BLaER1 treated with 17β-estradiol and CSF1 and Interleukin-3, amounts not matched to agents 10 nM and 100 nM (cell line): ENCODE measurements at regions not wholly inside any gene's neighbourhood (a gene's known extent, or its start where the extent isn't known, plus 50 kb on each side); places are given as distances from the start of the nearest gene placed in this dataset.

Experiments used
- H3K27ac ChIP-seq, 11 experiments: shearing (Covaris generic); formaldehyde crosslinking; 2 replicates each; pipeline ENCODE4 v1.8.1; 2022
- H3K27me3 ChIP-seq, 11 experiments: shearing (Covaris generic); formaldehyde crosslinking; 2 replicates each; pipeline ENCODE4 v1.8.1; 2022
- H3K36me3 ChIP-seq, 11 experiments: shearing (Covaris generic); formaldehyde crosslinking; 2 replicates each; pipeline ENCODE4 v1.8.1; 2022
- H3K4me1 ChIP-seq, 10 experiments: shearing (Covaris generic); formaldehyde crosslinking; 2 replicates each; pipeline ENCODE4 v1.8.1; 2022
- H3K4me2 ChIP-seq, 11 experiments: shearing (Covaris generic); formaldehyde crosslinking; 2 replicates each; pipeline ENCODE4 v1.8.1; 2022
- H3K4me3 ChIP-seq, 10 experiments: shearing (Covaris generic); formaldehyde crosslinking; 2 replicates each; pipeline ENCODE4 v1.8.1; 2022
- H3K9ac ChIP-seq, 11 experiments: shearing (Covaris generic); formaldehyde crosslinking; 2 replicates each; pipeline ENCODE4 v1.8.1; 2022
- H3K9me3 ChIP-seq, 11 experiments: shearing (Covaris generic); formaldehyde crosslinking; replicated peaks in 1 of 11; 2 replicates each; pipeline ENCODE4 v1.8.1; 2022
- H4K20me1 ChIP-seq, 11 experiments: shearing (Covaris generic); formaldehyde crosslinking; 2 replicates each; pipeline ENCODE4 v1.8.1; 2022
- Cebpa-rat ChIP-seq, 11 experiments: shearing (Covaris generic); IDR thresholded peaks; 2 replicates each; pipeline ENCODE4 v1.8.1; 2022

DNA sequence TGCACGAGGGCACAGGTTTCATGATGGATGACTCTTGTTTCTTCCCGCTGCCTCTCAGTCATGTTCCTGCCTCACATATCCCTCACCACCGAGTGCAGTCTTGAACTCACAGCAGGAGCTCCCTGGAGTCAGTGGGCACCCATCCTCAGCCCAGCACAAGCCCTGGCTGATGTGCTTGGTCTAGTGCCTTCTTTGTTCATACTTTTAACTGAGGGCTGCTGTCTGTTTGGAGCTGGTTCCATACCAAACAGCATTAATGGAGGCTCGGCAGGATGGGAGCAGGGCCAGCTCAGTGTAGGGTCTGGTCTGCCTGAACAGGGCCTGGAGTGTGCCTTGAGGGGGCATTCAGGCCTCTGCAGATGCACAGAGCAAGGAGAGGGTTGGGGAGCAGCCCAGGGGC lies 54.5 kb upstream of the GLI2 start:
- H3K27me3 ChIP-seq: peaks cover 9 to 21% (median 14%) of the 10 kb centered on the region in 11 experiments; a peak in 17 of 22 replicates
- H3K36me3 ChIP-seq: no peaks in the 10 kb centered on the region
- 0 out of 22 replicates have a peak, but pooled peaks cover 0 to 8% (median 0%) of the 10 kb centered on the region in 11 experiments for H4K20me1 ChIP-seq
- no peaks in the 10 kb centered on the region for H3K9me3 ChIP-seq
- no peak for TF ChIP-seq Cebpa-rat (IDR thresholded peaks at IDR 0.05)
- H3K4me3 ChIP-seq: no peak overlapping the region
- H3K4me2 ChIP-seq: no peak overlapping the region
- H3K9ac ChIP-seq: no peak overlapping the region
- H3K4me1 ChIP-seq: peaks cover 7 to 25% (median 20%) of the 10 kb centered on the region in 10 experiments
- H3K27ac ChIP-seq: no peak overlapping the region

DNA sequence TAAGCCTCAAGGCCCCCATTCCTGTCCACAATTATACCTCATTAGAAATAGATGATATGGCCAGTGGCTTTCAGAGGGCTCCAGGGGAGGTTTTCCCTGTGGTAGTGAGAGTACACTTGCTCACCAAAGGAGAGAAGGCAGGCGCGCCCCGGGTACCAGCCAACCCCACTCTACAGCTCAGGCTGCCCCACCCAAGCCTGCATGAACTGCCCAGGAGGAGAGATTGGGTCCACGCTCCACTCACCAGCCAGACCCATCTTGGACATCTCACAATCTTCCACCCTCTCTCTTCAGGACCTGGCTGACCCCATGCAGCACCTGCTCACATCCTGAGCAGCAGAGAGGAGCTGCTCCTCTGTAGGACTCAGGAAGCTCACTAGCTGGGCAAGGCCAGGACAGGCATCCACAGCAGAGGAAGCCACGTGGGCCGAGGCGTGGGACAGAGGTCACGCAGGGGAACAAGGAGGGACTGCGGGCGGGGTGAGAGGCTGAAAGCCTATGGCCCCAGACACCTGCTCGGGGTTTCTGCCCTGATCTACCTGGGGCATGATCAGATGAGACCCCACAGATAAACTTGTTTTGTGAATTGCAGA lies 53.9 kb upstream of the GLI2 start:
- Histone ChIP-seq H3K4me1 (peaks cover 7 to 25% (median 20%) of the 10 kb centered on the region in 10 experiments), H3K9ac (no peak overlapping the region), H3K36me3 (no peaks in the 10 kb centered on the region), H4K20me1 (0 out of 22 replicates have a peak, but pooled peaks cover 0 to 8% (median 0%) of the 10 kb centered on the region in 11 experiments), H3K9me3 (no peaks in the 10 kb centered on the region), H3K4me2 (no peak overlapping the region), H3K27me3 (peaks cover 9 to 18% (median 11%) of the 10 kb centered on the region in 11 experiments; a peak in 17 of 22 replicates), H3K27ac (no peak overlapping the region), H3K4me3 (no peak overlapping the region)
- no peak for TF ChIP-seq Cebpa-rat (IDR thresholded peaks at IDR 0.05)

DNA sequence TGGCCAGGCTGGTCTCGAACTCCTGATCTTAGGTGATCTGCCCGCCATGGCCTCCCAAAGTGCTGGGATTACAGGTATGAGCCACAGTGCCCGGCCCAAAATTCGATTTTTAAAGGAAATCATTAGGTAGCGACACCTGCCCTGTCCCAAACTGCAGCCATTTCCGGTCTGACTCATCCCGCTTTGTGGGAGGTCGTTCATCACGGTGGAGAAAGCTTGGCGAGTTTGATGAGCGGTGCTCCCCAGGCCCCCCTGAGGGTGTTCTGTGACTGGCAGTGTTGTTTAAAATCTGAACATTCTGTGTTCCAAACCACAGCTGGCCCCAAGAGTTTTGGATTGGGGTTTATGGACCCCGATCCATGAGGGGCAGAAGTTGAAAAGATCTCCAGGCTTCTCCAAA lies 53.0 kb upstream of the GLI2 start:
- peaks cover 7 to 25% (median 20%) of the 10 kb centered on the region in 10 experiments for H3K4me1 ChIP-seq
- H3K4me3 ChIP-seq: no peak overlapping the region
- peaks cover 1 to 10% (median 3%) of the 10 kb centered on the region in 11 experiments; a peak in 11 of 22 replicates for H3K27me3 ChIP-seq
- H3K27ac ChIP-seq: no peak overlapping the region
- TF ChIP-seq Cebpa-rat (IDR thresholded peaks at IDR 0.05): no peak
- H3K9me3 ChIP-seq: peaks cover 0 to 6% (median 0%) of the 10 kb centered on the region in 11 experiments; a peak in 1 of 22 replicates
- H3K9ac ChIP-seq: no peak overlapping the region
- 0 out of 22 replicates have a peak, but pooled peaks cover 0 to 8% (median 0%) of the 10 kb centered on the region in 11 experiments for H4K20me1 ChIP-seq
- H3K36me3 ChIP-seq: no peaks in the 10 kb centered on the region
- H3K4me2 ChIP-seq: no peak overlapping the region

- TF ChIP-seq Cebpa-rat (IDR thresholded peaks at IDR 0.05): no peak
- no peak overlapping the region for H3K4me3 ChIP-seq
- peaks cover 0 to 6% (median 0%) of the 10 kb centered on the region in 11 experiments; a peak in 1 of 22 replicates for H3K9me3 ChIP-seq
Observed at GRCh38 chr2:120683081-120683480, 52.6 kb upstream of the GLI2 start.

GRCh38 chr2:120683701-120684100 lies 52.0 kb upstream of the GLI2 start:
- Histone ChIP-seq H4K20me1 (0 out of 22 replicates have a peak, but pooled peaks cover 0 to 8% (median 0%) of the 10 kb centered on the region in 11 experiments), H3K4me2 (no peak overlapping the region), H3K9ac (no peak overlapping the region), H3K27me3 (peaks cover 0 to 5% (median 0%) of the 10 kb centered on the region in 11 experiments; a peak in 1 of 22 replicates), H3K4me3 (no peak overlapping the region), H3K27ac (no peak overlapping the region), H3K4me1 (peaks cover 7 to 18% (median 15%) of the 10 kb centered on the region in 10 experiments), H3K36me3 (no peaks in the 10 kb centered on the region), H3K9me3 (peaks cover 0 to 6% (median 0%) of the 10 kb centered on the region in 11 experiments; a peak in 1 of 22 replicates)
- TF ChIP-seq Cebpa-rat (IDR thresholded peaks at IDR 0.05): no peak

More at GRCh38 chr2:120683081-120683480, 52.6 kb upstream of the GLI2 start:
- no peak overlapping the region for H3K27ac ChIP-seq
- H3K9ac ChIP-seq: no peak overlapping the region
- no peak overlapping the region for H3K4me2 ChIP-seq
- H4K20me1 ChIP-seq: 0 out of 22 replicates have a peak, but pooled peaks cover 0 to 8% (median 0%) of the 10 kb centered on the region in 11 experiments
- peaks cover 7 to 25% (median 20%) of the 10 kb centered on the region in 10 experiments for H3K4me1 ChIP-seq
- no peaks in the 10 kb centered on the region for H3K36me3 ChIP-seq
- H3K27me3 ChIP-seq: peaks cover 0 to 5% (median 0%) of the 10 kb centered on the region in 11 experiments; a peak in 3 of 22 replicates

GRCh38 chr2:120684289-120685065 lies 51.2 kb upstream of the GLI2 start:
- no peaks in the 10 kb centered on the region for H3K36me3 ChIP-seq
- no peak overlapping the region for H3K4me3 ChIP-seq
- no peak for TF ChIP-seq Cebpa-rat (IDR thresholded peaks at IDR 0.05)
- no peak overlapping the region for H3K27ac ChIP-seq
- 0 out of 22 replicates have a peak, but pooled peaks cover 0 to 7% (median 0%) of the 10 kb centered on the region in 11 experiments for H4K20me1 ChIP-seq
- H3K4me2 ChIP-seq: no peak overlapping the region
- H3K9ac ChIP-seq: no peak overlapping the region
- peaks cover under 1 to 11% (median 7%) of the 10 kb centered on the region in 10 experiments; a peak in 16 of 20 replicates for H3K4me1 ChIP-seq
- H3K27me3 ChIP-seq: peaks cover 0 to 5% (median 0%) of the 10 kb centered on the region in 11 experiments; a peak in 1 of 22 replicates
- peaks cover 0 to 6% (median 0%) of the 10 kb centered on the region in 11 experiments; a peak in 1 of 22 replicates for H3K9me3 ChIP-seq

DNA sequence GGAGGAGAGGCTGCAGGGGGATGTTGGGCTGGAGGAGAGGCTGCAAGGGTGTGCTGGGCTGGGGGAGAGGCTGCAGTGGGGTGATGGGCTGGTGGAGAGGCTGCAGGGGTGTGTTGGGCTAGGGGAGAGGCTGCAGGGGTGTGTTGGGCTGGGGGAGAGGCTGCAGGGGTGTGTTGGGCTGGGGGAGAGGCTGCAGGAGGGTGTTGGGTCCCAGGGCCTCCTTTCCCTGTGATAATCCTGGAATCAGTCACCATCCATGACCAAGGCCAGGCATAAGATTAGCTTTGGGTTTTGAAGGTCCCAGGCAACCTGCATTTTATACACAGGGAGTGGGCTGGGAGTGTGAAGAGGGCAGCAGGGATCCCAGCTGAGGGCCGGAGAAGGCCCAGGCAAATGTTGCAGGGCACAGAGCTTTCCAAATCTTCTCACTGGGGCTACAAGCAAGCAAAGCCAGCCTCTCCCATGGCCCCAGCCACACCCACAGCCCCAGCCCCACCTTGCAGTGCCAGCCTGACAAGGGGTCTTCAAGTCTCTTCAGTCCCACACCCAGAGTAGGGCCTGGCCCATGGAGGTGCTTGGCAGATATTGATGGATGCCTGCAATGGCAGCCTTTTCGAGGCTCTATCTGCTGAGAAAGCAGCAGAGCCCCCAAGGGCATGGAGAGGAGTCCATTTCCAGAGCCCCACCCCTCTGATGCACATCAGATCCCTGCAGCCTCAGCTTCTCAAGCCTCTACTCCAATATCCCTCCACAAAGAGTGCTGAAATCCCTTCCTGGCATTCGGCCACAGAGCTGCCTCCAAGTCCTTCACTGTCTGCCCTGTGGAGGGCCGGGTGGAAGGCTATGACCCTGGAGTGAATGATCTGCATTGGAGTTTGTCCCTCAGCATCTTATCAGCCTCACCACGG lies 50.3 kb upstream of the GLI2 start:
- H3K36me3 ChIP-seq: no peaks in the 10 kb centered on the region
- TF ChIP-seq Cebpa-rat (IDR thresholded peaks at IDR 0.05): no peak
- H3K4me3 ChIP-seq: no peak overlapping the region
- no peaks in the 10 kb centered on the region for H4K20me1 ChIP-seq
- no peak overlapping the region for H3K27ac ChIP-seq
- peaks cover 0 to 7% (median 0%) of the 10 kb centered on the region in 10 experiments; a peak in 1 of 20 replicates for H3K4me1 ChIP-seq
- no peak overlapping the region for H3K4me2 ChIP-seq
- peaks cover 0 to 6% (median 0%) of the 10 kb centered on the region in 11 experiments; a peak in 1 of 22 replicates for H3K9me3 ChIP-seq
- H3K27me3 ChIP-seq: no peaks in the 10 kb centered on the region
- no peak overlapping the region for H3K9ac ChIP-seq
